ENCODE measurements at regions not wholly inside any gene's neighbourhood (a gene's known extent, or its start where the extent isn't known, plus 50 kb on each side); places are given as distances from the start of the nearest gene placed in this dataset.
"Not testable (repeated sequence)": the region's sequence is repeated elsewhere in the genome, so short reads cannot be mapped to it uniquely, and the experiment has no call there.

DNA sequence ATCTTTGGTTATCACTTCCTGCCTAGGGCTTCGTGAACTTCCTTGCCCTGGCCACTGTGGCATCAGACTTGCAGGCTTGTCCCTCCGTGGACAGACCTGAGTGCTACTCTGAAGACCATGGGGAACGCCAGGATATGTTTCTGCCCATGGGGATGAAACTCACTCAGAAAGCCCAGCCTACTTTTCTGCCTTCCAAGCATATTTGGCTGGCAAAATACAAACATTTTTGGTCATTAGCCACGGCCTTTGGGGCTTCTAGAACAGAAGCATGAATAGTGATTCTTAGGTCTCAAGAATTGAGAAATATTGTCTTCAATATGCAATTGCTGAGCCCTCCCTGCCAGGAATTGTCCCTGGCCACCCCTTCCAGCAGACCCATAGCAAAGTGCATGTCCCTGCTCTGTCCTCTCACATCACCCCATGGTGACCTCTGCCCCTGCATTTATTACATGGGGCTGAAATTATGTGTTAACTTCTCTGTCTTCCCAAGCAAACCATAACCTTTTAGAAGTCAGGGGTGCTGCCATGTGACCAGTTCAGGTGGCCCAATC lies 152.4 kb downstream of the OSR1 start:
- intact Hi-C loops (cut with micrococcal nuclease), result no loop called here

DNA sequence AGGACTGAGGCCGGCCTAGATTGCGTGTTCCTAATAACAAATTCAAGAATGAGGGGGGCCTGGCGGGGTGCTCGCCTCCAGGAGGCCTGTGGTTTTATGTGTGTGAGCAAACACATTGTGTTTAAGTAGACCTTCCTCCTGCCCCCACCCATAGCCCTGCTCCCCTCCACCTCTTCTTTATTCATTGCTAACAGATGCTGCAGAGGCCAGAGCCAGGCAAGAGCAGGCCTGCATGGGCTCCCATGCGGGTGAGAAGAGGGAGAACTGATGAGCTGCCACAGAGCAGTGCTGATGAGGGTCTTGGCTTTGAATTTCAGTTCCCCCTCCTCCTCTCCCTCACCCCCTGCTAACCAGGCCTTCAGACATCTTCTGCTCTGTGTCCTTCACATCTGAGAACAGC lies 154.6 kb downstream of the OSR1 start:
- intact Hi-C loops (cut with micrococcal nuclease), result no loop called here

DNA sequence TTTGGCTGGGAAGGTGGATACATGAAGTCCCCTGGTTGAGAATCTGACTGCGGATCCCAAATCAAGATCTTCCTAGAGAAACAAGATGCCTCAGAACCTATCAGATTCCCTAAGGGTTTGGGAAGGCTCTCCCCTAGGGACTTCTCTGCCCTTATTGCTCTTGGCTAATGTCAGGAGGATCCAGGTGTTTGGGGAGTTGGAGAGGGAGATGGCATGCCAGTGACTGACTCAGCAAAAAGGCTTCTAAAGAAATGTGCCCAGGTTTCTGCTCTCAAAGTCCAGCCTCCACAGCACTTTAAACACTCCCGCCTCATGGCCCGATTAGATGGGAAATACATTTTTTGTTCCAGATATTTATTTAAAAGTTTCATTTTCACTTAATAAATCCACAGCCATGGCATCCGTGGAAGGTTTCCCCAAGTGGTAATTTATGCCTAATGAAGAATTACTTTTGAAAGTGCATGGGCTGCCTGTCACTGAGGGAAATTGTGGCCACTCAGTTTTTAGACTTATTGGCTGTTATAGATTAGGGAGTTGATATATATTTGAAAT lies 156.4 kb downstream of the OSR1 start:
- intact Hi-C loops (cut with micrococcal nuclease), result no loop called here

DNA sequence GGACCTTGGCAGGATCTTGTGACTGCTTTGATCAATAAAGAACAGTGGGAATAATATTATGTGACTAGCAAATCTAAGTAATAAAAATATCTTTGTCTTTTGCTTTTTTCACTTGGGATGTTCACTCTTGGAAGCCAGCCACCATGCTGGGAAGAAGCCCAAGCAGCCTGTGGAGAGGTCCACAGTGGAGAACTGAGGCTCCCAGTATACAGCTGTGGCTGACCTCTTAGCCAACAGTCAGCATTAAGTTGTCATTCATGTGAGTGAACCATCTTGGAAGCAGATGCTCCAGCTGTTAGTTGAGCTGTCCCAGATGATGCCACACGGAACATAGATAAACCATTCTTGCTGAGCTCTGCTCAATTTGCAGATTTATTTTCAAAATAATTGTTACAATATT lies 160.0 kb downstream of the OSR1 start:
- intact Hi-C loops (cut with micrococcal nuclease), result no loop called here

DNA sequence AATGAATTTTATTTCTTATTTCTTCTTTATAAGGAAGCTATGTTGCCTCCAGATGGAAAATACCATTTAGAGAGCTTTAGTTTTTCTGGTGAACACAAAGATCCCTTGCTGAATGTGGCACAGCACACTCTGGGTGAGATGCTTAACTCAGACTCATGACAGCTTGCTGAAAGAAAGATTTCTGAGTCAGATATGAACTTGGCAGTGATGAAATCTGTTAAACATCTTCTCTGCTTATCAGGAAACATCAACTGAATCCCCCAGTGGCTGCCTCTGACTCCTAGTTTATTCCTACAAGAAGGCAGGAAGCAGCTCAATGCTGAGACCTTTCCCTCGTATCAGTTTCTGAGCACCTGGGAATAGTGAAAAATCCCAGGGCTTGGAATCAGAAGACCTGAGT lies 162.8 kb downstream of the OSR1 start:
- intact Hi-C loops (cut with micrococcal nuclease), result no loop called here

DNA sequence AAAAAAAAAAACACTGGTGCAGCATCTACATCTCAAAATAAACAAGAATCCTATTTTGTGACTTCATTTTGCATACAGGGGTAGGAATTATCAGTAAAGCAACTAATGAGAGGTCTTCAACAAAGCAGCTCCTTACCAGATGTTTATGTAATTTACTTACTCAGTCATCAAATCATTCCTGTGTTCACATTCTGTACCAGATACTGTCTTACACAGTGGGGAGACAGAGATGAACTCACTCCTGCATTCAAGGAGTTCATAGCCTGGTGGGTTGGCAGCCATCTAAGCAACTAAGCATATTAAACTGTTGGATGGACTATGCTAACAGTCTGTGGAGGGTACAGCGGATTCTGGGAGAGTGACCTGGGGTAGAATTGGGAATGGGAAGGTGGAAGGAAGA lies 169.0 kb downstream of the OSR1 start:
- intact Hi-C loops (cut with micrococcal nuclease), result no loop called here

DNA sequence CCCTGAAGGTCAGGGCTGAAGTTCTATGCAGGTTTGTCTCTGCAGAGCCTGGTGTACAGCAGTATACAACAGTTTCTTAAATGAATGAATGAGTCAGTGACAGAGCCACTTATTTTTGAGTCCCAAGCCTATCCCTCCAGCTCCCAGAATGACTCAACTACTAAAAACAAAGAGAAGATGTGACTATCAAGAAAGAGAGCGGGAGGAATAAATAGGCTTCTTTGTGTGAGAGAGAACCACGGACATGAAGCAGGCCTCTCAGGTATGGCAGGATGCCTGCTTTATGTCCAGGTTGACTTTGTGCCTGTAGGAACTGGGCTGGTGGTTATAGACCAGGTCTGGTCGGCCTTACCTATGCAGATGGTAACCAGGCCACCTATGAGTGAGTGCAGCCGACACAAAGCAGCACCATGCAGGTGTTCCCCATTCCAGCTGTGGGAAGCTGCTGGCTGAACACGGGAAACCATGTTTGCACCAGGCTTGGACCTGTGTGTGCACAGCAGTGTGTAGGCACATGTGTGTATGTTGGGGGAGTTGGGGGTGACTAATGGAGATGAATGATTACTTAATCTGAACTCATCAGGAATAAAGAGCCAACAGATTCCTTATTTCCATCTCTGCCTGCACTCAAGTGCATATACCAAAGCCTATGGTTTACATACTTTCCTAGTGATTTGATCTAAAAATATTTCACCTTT lies 171.0 kb downstream of the OSR1 start:
- intact Hi-C loops (cut with micrococcal nuclease), result no loop called here

DNA sequence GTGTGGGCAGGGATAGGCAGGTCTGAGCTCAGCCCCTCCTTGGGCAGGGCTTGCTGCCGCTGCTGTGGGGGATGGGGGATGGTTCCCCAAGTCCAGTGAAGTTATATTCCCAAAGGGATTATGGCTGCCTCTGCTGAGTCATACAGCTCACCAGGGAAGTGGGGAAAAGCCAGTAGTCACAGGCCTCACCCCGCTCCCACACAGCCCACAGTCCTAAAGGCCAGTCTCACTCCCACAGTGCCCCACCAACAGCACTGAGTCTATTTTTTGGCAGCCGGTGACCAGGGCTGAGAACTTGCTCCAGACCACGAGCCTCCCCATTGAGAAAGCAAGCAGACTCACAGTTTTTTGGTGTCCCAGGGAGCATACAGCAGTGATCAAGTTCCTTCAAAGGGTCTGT lies 173.3 kb downstream of the OSR1 start:
- intact Hi-C loops (cut with micrococcal nuclease), result no loop called here

DNA sequence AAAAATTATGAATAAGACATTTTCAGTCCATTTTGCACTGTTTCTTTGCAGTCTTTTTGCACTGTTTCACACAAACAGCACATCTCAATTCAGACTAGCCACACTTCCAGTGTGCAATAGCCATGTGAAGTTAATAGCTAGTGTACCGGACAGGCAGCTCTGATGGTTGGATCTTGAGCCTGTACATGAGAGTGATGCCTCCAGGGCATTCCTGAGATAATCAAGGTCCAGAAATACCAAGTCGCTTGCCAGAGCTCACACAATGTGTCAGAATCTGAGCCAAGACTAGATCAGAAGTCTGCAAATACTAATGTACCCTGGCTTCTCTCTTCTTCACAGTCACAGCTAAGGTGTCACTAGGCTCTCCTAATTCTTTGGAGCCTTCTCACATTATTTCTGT lies 180.2 kb downstream of the OSR1 start:
- intact Hi-C loops (cut with micrococcal nuclease), result no loop called here

DNA sequence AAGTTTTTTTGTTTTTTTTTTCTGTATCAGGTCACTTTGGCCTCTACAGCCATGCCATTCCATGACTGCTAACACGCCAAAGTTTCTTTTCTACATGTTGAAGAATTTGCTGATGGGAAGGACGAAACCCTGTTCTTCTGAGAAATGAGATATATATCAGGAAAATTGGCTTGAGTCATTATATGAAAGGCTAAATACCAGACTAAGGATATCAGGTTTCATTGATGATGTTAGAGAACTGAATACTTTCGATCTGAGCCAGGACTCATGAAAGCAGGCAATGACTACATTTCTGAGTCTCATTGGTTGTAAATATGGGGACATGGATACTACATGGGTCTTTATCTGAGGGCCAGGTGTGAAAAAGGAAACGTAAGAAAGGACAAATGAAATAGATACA lies 181.4 kb downstream of the OSR1 start:
- intact Hi-C loops (cut with micrococcal nuclease), result no loop called here

DNA sequence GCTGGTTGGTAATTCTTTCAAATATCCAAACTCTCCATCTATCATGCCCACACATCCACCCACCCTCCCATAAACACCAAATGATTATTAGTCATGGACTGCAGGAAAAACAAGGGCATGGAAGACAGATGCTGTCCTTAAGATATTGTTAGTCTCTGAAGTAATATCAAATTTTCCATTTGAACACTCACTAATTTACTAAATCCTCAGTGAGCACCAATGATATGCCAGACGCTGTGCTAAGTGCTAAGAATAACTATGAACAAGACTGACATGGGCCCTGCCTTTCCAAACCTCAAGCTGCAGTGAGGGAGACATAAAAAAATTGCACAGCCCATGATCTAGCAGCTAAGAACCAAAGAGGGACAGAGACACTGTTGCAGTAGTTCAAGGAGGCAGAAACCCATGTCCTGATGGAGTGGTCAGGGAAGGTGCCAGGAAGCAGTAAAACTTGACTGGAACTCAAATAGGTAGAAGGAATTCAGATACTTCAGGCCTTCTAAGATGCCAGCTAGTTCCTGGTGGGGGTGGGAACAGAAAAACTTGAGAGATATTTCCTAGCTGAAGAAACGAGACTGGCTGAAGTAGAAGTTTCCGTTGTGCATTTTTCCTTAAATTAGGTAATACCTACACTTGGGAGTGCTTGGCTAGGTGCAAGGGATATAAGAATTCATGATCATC lies 182.1 kb downstream of the OSR1 start:
- intact Hi-C loops (cut with micrococcal nuclease), result no loop called here

DNA sequence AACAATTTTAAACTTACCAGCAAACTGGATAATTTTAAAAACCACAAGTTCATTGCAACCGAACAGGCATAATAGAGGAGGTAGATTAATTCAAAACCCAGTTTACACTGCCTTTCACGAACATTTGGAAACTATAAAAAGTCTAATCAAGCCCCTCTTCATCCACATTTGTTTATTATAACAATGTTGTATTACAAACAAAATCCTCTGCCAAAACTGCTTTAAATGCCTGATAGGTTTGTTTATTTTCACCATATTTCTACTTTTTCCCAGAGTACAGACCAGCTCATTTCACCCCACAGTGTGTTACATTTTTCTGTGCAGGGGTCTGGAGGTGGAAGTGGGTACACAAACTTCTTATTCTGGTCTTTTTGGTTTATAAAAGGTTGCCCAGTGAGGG lies 184.2 kb downstream of the OSR1 start:
- intact Hi-C loops (cut with micrococcal nuclease), result no loop called here

DNA sequence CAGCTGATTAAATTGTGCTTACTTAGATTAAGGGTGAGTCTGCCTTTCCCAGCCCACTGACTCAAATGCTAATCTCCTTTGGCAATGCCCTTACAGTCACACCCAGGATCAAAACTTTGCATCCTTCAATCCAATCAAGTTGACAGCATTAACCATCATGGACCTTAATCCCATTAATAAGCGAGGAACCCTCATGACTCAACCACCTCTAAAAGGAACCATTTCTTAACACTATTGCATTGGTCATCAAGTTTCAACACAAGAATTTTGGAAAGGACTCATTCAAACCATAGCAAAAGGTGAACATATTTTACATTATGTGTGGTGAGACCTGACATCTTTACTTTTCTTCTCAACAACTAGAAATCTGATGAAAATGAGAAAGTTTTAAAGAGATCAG lies 187.0 kb downstream of the OSR1 start:
- intact Hi-C loops (cut with micrococcal nuclease), result no loop called here

DNA sequence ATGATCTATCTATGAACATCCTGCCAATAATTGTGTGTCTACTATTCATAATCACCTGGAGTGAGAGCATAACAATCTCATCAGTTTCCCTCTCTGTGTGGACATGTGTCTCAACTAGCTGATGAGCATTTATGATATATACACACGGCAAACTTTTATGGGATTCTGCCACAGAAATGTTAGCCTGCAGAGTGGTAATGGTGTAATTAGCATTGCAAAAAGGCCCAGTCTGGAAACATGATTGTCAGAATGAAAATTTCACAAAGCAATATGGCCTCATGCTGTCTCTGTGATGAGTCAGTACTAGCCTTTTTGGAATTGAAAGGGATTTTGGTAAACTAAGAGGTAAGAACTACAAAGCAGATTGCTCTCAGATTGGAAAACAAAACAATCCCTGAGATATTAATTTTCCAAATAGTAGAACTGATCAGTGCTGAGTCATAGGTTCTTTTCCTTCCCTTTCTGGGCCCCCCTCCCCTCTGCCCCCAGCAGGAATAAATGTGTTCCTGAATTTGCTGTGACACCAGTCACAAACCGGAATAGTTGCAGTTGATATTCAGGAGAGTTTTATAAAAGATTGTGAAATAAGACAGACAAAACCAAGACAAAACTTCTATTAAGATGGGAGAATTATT lies 189.2 kb downstream of the OSR1 start:
- intact Hi-C loops (cut with micrococcal nuclease), result no loop called here

DNA sequence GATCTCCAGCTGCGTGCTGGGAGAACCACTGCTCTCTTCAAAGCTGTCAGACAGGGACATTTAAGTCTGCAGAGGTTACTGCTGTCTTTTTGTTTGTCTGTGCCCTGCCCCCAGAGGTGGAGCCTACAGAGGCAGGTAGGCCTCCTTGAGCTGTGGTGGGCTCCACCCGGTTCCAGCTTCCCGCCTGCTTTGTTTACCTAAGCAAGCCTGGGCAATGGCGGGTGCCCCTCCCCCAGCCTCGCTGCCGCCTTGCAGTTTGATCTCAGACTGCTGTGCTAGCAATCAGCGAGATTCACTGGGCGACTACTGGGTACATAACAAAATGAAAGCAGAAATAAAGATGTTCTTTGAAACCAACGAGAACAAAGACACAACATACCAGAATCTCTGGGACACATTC lies 194.3 kb downstream of the OSR1 start:
- intact Hi-C loops (cut with micrococcal nuclease), result not testable (repeated sequence)

DNA sequence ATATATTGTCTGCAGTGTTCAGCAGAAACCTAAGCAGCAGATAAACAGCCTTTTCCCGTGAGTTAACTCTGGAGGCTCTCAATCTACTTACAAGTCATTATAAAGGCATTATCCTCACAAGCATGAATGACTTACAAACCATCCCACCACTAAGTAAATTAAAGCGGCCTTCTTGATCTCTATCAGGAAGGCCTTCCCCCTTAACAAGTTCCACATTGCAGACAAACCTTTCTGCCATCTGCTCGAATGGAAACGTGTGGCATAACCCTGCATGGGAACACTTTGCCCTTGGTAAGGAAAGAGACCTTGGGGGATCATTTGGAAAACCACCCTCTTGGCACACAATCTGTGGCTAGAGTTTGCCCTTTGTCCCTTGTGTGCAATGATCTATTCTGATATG lies 199.5 kb downstream of the OSR1 start:
- intact Hi-C loops (cut with micrococcal nuclease), result no loop called here

DNA sequence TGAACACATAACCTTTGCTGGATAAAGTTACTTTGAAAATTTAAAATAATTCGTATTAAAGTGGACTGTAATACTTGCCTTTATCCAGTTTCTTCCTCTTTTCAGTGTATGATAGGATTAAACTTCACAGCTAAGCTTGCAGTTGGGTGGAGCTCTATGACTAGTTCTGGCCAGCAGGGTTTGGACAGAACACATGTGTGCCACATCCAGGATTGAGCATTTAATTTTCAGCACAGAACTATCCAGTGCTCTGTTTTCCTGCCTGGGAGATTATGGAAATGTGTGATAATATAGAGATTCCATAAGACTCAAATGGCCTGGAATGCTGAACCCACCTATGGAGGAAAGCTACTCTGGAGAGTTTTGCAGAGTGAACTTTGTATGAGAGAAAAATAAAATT lies 200.2 kb downstream of the OSR1 start:
- intact Hi-C loops (cut with micrococcal nuclease), result no loop called here

DNA sequence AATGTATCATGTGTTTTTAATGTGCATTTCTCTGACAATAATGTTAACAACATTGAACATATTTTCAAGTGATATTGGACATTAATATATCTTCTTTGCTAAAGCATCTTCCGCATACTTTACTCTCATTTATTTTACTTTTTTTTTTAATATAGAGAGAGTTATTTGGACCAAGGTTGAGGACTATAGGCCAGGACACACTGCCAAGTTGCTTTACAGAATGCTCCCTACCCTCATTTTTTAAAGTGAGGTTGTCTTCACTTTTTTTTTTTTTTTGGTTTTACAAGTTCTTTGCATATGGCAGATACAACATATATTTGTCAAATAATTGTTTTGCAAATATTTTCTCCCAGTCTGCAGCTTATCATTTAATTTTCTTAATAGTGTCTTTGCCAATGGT lies 201.8 kb downstream of the OSR1 start:
- intact Hi-C loops (cut with micrococcal nuclease), result no loop called here

DNA sequence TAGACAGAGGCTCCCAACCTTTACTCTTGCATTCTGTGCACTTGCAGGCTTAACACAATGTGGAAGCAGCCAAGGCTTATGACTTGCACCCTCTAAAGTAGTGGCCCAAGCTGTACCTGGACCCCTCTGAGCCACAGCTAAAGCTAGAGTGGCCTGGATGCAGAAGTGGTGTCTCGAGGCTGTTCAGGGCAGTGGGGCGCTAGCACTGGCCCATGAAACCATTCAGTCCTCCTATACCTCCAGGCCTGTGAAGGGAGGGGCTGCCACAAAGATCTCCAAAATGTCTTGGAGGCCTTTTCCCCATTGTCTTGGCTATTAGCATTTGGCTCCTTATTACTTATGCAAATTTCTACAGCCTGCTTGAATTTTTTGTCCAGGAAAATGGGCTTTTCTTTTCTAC lies 207.7 kb downstream of the OSR1 start:
- intact Hi-C loops (cut with micrococcal nuclease), result no loop called here

DNA sequence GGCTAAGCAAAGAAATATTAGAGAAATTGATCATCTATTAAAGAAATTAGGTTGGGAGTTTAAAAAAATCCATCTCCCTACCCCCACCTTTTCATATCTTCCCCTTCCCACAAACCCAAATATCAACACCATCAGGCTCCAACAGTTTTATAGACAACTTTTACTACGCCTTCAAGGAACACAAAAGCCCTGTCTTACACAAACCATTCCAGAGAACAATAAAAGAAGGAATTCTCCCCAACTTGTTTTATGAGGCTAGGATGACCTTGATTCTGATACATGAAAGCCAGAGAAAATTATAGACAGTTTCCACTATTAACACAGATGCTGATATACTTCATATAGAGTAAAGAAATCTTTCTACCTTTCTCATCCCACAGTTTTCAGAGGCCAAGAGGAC lies 211.6 kb downstream of the OSR1 start:
- intact Hi-C loops (cut with micrococcal nuclease), result no loop called here

DNA sequence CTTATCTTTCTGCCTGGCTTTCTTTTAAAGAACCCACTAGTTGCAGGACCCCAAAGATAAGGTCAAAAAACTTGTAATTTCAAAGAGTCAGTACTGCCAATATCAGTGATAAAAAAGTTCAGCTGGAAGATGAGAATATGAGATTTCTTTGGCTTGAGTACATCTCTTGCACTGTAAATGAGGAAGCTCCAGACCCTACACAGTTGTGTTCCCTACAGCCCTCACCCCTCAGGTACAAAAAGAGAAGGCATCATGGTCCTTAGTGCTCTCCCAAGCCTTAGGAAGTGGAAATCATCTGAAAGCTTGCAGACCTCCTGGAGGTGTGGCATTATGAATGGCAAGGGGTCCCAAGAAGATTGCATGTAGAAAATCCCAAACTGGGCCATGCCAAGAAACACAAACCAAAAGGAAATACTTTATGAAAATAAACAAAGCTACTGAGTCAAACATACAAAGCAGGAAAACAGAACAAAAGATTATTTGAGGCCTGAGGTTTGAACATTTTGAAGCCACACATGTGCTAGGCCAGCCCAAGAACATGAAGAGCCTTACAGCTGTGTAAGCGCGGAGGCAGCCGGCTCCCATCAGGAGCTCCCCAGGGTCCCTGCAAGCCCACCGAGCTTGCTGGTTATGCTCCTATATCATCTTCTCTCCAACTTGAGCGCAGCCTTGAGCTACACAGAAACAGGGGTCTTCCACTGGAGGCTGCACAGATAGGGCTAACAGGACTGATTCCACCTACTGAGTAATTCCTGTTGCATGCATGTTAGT lies 217.0 kb downstream of the OSR1 start:
- intact Hi-C loops (cut with micrococcal nuclease), result no loop called here
